GM20431 (cell line): ENCODE measurements at regions not wholly inside any gene's neighbourhood (a gene's known extent, or its start where the extent isn't known, plus 50 kb on each side); places are given as distances from the start of the nearest gene placed in this dataset.
"Not testable (repeated sequence)": the region's sequence is repeated elsewhere in the genome, so short reads cannot be mapped to it uniquely, and the experiment has no call there.

Source experiments
- in situ Hi-C: fragments of 300-500 bp; cut with MseI, MboI; formaldehyde crosslinking; loops from one replicate; pipeline ENCODE4 v1.15.0; 2020; ENCODE audit warnings: low sequenced_read_pairs; ENCODE audit not compliant: unreplicated experiment

GRCh38 chr3:4207672-4208071 is 95.5 kb upstream of the SETMAR start:
- in situ Hi-C loops: no loop called here

GRCh38 chr3:4208556-4208955 is 94.6 kb upstream of the SETMAR start:
- in situ Hi-C loops: no loop called here

GRCh38 chr3:4211610-4212009 is 91.6 kb upstream of the SETMAR start:
- in situ Hi-C loops: no loop called here

GRCh38 chr3:4213420-4213819 is 89.7 kb upstream of the SETMAR start:
- in situ Hi-C loops: not testable (repeated sequence)

GRCh38 chr3:4216974-4217373 is 86.2 kb upstream of the SETMAR start:
- in situ Hi-C loops: not testable (repeated sequence)

- in situ Hi-C loops: no loop called here
Measured at GRCh38 chr3:4218456-4219226, 84.5 kb upstream of the SETMAR start.

- in situ Hi-C loops: no loop called here
Measured at GRCh38 chr3:4219227-4219568, 84.0 kb upstream of the SETMAR start.

GRCh38 chr3:4220065-4220464 is 83.1 kb upstream of the SETMAR start:
- in situ Hi-C loops: no loop called here

- in situ Hi-C loops: no loop called here
Measured at GRCh38 chr3:4222574-4223175, 80.5 kb upstream of the SETMAR start.

- in situ Hi-C loops: no loop called here
Measured at GRCh38 chr3:4223777-4224176, 79.4 kb upstream of the SETMAR start.

- in situ Hi-C loops: no loop called here
Measured at GRCh38 chr3:4224331-4224730, 78.8 kb upstream of the SETMAR start.

GRCh38 chr3:4225005-4225471 is 78.1 kb upstream of the SETMAR start:
- in situ Hi-C loops: no loop called here

- in situ Hi-C loops: no loop called here
Measured at GRCh38 chr3:4228295-4228694, 74.9 kb upstream of the SETMAR start.

GRCh38 chr3:4231041-4231440 is 72.1 kb upstream of the SETMAR start:
- in situ Hi-C loops: no loop called here

- in situ Hi-C loops: no loop called here
Measured at GRCh38 chr3:4232798-4233197, 70.4 kb upstream of the SETMAR start.

GRCh38 chr3:4233488-4233887 is 69.7 kb upstream of the SETMAR start:
- in situ Hi-C loops: no loop called here

- in situ Hi-C loops: no loop called here
Measured at GRCh38 chr3:4234889-4235288, 68.3 kb upstream of the SETMAR start.

- in situ Hi-C loops: no loop called here
Measured at GRCh38 chr3:4235690-4236089, 67.5 kb upstream of the SETMAR start.

GRCh38 chr3:4241595-4242170 is 61.5 kb upstream of the SETMAR start:
- in situ Hi-C loops: no loop called here

GRCh38 chr3:4245671-4246070 is 57.5 kb upstream of the SETMAR start:
- in situ Hi-C loops: no loop called here

GRCh38 chr3:4247391-4247790 is 55.8 kb upstream of the SETMAR start:
- in situ Hi-C loops: no loop called here

- in situ Hi-C loops: no loop called here
Measured at GRCh38 chr3:4250064-4250463, 53.1 kb upstream of the SETMAR start.
